Gastrocnemius medialis (tissue), 4 donors: ENCODE measurements at regions not wholly inside any gene's neighbourhood (a gene's known extent, or its start where the extent isn't known, plus 50 kb on each side); places are given as distances from the start of the nearest gene placed in this dataset.

ENCODE experiments used
- ATAC-seq, 2 donors: fragments of 150-250 bp; one replicate each; pipeline ENCODE4 v1.9.1; 2016
- DNase-seq, 2 donors: peaks; one replicate each; pipeline ENCODE4 v3.0.0-alpha.2; 2019
- H3K27ac ChIP-seq, 4 donors: fragments of 200-600 bp; sonication (generic); 1 replicate in 1 of 4; 2 replicates in 3 of 4; pipeline ENCODE4 v1.5.1; 2016 to 2018; ENCODE audit warnings: mild to moderate bottlenecking in 2 of 4, moderate library complexity in 1 of 4
- H3K27me3 ChIP-seq, 3 donors: fragments of 200-600 bp; sonication (generic) in 2 of 3; 1 replicate in 1 of 3; 2 replicates in 2 of 3; pipeline versions ENCODE4 v1.5.1 to v1.6.0; 2016 to 2019; ENCODE audit warnings: mild to moderate bottlenecking in 1 of 3, moderate library complexity in 1 of 3
- H3K36me3 ChIP-seq, 2 donors: fragments of 200-600 bp; sonication (generic) in 1 of 2; one replicate each; pipeline ENCODE4 v1.5.1; 2017 to 2018
- H3K4me1 ChIP-seq, 2 donors: fragments of 200-600 bp; sonication (generic) in 1 of 2; one replicate each; pipeline ENCODE4 v1.5.1; 2016 to 2017; ENCODE audit warnings: mild to moderate bottlenecking in 2 of 2
- H3K4me3 ChIP-seq, 4 donors: fragments of 200-600 bp; sonication (generic) in 3 of 4; 1 replicate in 1 of 4; 2 replicates in 3 of 4; pipeline ENCODE4 v1.5.1; 2016 to 2019; ENCODE audit warnings: mild to moderate bottlenecking in 2 of 4
- H3K9me3 ChIP-seq, 3 donors: fragments of 200-600 bp; sonication (generic) in 2 of 3; 1 replicate in 1 of 3; 2 replicates in 2 of 3; pipeline ENCODE4 v1.5.1; 2016 to 2019
- CTCF ChIP-seq, 5 experiments: fragments of 450-650 bp in 3 of 5; fragments of 200-600 bp in 2 of 5; sonication (generic) in 2 of 5; IDR thresholded peaks in 4 of 5; conservative IDR thresholded peaks in 1 of 5; 1 replicate in 4 of 5; 2 replicates in 1 of 5; pipeline ENCODE4 v1.5.1; 2016 to 2019; ENCODE audit warnings: antibody characterized with exemption in 5 of 5, mild to moderate bottlenecking in 3 of 5, moderate library complexity in 3 of 5
- POLR2A ChIP-seq, 2 donors: fragments of 450-650 bp; IDR thresholded peaks; one replicate each; pipeline ENCODE4 v1.6.1; 2017; ENCODE audit warnings: antibody characterized with exemption in 2 of 2, mild to moderate bottlenecking in 2 of 2, moderate library complexity in 2 of 2
- in situ Hi-C, 4 donors: fragments of 200-750 bp; cut with MboI; loops; one replicate each; pipeline versions ENCODE4 v1.15.0 to v1.8.0; 2017; ENCODE audit warnings: low sequenced_read_pairs in 4 of 4
- intact Hi-C: fragments of 100-400 bp; cut with DNase I; formaldehyde crosslinking; loops from one replicate; pipeline ENCODE4 v1.15.1; 2023; ENCODE audit warnings: low total_unique reads

- TF ChIP-seq POLR2A (IDR thresholded peaks at IDR 0.05) = no peak
- no peak for TF ChIP-seq CTCF (IDR thresholded peaks at IDR 0.05 in 4 of 5, conservative IDR thresholded peaks at IDR 0.05 in 1 of 5)
- Histone ChIP-seq H3K9me3 (no peaks in the 10 kb centered on the region), H3K4me1 (no peaks in the 10 kb centered on the region), H3K27ac (no peak overlapping the region), H3K27me3 (peaks cover 0 to 5% (median 0%) of the 10 kb centered on the region in 3 donors), H3K36me3 (no peaks in the 10 kb centered on the region), H3K4me3 (no peak overlapping the region)
- in situ Hi-C loops = no loop called here
- DNase-seq (no peak), ATAC-seq (no peak)
- intact Hi-C loops = no loop called here
Observed at GRCh38 chr20:47941869-47942268, 156.6 kb upstream of the SULF2 start.

GRCh38 chr20:47940101-47940813, 155.0 kb upstream of the SULF2 start:
- Histone ChIP-seq H3K27ac (no peak overlapping the region), H3K4me3 (no peak overlapping the region), H3K4me1 (no peaks in the 10 kb centered on the region), H3K36me3 (no peaks in the 10 kb centered on the region), H3K9me3 (no peaks in the 10 kb centered on the region), H3K27me3 (peaks cover 0 to 5% (median 0%) of the 10 kb centered on the region in 3 donors)
- TF ChIP-seq CTCF (IDR thresholded peaks at IDR 0.05 in 4 of 5, conservative IDR thresholded peaks at IDR 0.05 in 1 of 5) (no peak), POLR2A (IDR thresholded peaks at IDR 0.05) (no peak)
- DNase-seq (no peak), ATAC-seq (no peak)
- intact Hi-C loops = no loop called here
- in situ Hi-C loops = no loop called here

GRCh38 chr20:47936612-47937011, 151.3 kb upstream of the SULF2 start:
- Histone ChIP-seq H3K27ac (no peak overlapping the region), H3K27me3 (peaks cover 0 to 5% (median 0%) of the 10 kb centered on the region in 3 donors), H3K9me3 (no peaks in the 10 kb centered on the region), H3K4me1 (no peaks in the 10 kb centered on the region), H3K36me3 (no peaks in the 10 kb centered on the region), H3K4me3 (no peak overlapping the region)
- in situ Hi-C loops (no loop called here), intact Hi-C loops (no loop called here)
- ATAC-seq (no peak), DNase-seq (no peak)
- TF ChIP-seq POLR2A (IDR thresholded peaks at IDR 0.05) = no peak
- no peak for TF ChIP-seq CTCF (IDR thresholded peaks at IDR 0.05 in 4 of 5, conservative IDR thresholded peaks at IDR 0.05 in 1 of 5)

GRCh38 chr20:47934761-47935160, 149.5 kb upstream of the SULF2 start:
- in situ Hi-C loops = no loop called here
- Histone ChIP-seq H3K36me3 (no peaks in the 10 kb centered on the region), H3K4me1 (no peaks in the 10 kb centered on the region), H3K27ac (no peak overlapping the region), H3K4me3 (no peak overlapping the region), H3K9me3 (no peaks in the 10 kb centered on the region), H3K27me3 (peaks cover 0 to 5% (median 0%) of the 10 kb centered on the region in 3 donors)
- intact Hi-C loops = no loop called here
- TF ChIP-seq CTCF (IDR thresholded peaks at IDR 0.05 in 4 of 5, conservative IDR thresholded peaks at IDR 0.05 in 1 of 5) (no peak), POLR2A (IDR thresholded peaks at IDR 0.05) (no peak)
- ATAC-seq (no peak), DNase-seq (no peak)

GRCh38 chr20:47931443-47931842, 146.2 kb upstream of the SULF2 start:
- in situ Hi-C loops (no loop called here), intact Hi-C loops (no loop called here)
- no peaks in the 10 kb centered on the region for H3K36me3 ChIP-seq
- TF ChIP-seq POLR2A (IDR thresholded peaks at IDR 0.05) (no peak), CTCF (IDR thresholded peaks at IDR 0.05 in 4 of 5, conservative IDR thresholded peaks at IDR 0.05 in 1 of 5) (no peak)
- no peak for DNase-seq
- H3K4me3 ChIP-seq = no peak overlapping the region
- no peaks in the 10 kb centered on the region for H3K9me3 ChIP-seq
- no peaks in the 10 kb centered on the region for H3K4me1 ChIP-seq
- ATAC-seq = no peak
- no peaks in the 10 kb centered on the region for H3K27me3 ChIP-seq
- H3K27ac ChIP-seq = no peak overlapping the region
